ENCODE measurements at regions not wholly inside any gene's neighbourhood (a gene's known extent, or its start where the extent isn't known, plus 50 kb on each side); places are given as distances from the start of the nearest gene placed in this dataset.

- no peaks in the 10 kb centered on the region for H3K4me1 ChIP-seq (ENCODE audit: control insufficient read depth in 4 of 4, insufficient read depth in 4 of 4, low read length in 3 of 4)
- WGBS = 41% methylated on average over 2 of the region's 2 CpGs
- no peak overlapping the region for H3K9ac ChIP-seq (ENCODE audit: low read depth in 1 of 2, low read length in 2 of 2)
- peaks cover 0 to 14% (median 3%) of the 10 kb centered on the region in 4 donors for H3K27me3 ChIP-seq (ENCODE audit: control insufficient read depth in 4 of 4, insufficient read depth in 4 of 4, low read length in 3 of 4)
- H3K9me3 ChIP-seq (ENCODE audit: control insufficient read depth in 4 of 4, low read length in 3 of 4) = no peaks in the 10 kb centered on the region
- H3K27ac ChIP-seq (ENCODE audit: low read depth in 1 of 2, low read length in 2 of 2) = no peak overlapping the region
- DNase-seq (ENCODE audit: low spot score) = no peak
- no peaks in the 10 kb centered on the region for H3K36me3 ChIP-seq (ENCODE audit: control insufficient read depth in 4 of 4, insufficient read depth in 3 of 4, low read depth in 1 of 4, low read length in 3 of 4)
- no peak overlapping the region for H3K4me3 ChIP-seq (ENCODE audit: low read depth in 1 of 3, low read length in 3 of 3)
- TF ChIP-seq TAF1 (conservative IDR thresholded peaks at IDR 0.05) = no peak
- TF ChIP-seq, protein P1, sequence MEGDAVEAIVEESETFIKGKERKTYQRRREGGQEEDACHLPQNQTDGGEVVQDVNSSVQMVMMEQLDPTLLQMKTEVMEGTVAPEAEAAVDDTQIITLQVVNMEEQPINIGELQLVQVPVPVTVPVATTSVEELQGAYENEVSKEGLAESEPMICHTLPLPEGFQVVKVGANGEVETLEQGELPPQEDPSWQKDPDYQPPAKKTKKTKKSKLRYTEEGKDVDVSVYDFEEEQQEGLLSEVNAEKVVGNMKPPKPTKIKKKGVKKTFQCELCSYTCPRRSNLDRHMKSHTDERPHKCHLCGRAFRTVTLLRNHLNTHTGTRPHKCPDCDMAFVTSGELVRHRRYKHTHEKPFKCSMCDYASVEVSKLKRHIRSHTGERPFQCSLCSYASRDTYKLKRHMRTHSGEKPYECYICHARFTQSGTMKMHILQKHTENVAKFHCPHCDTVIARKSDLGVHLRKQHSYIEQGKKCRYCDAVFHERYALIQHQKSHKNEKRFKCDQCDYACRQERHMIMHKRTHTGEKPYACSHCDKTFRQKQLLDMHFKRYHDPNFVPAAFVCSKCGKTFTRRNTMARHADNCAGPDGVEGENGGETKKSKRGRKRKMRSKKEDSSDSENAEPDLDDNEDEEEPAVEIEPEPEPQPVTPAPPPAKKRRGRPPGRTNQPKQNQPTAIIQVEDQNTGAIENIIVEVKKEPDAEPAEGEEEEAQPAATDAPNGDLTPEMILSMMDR (IDR thresholded peaks at IDR 0.05; ENCODE audit: low read depth, low read length, missing input control) = no peak
- TF ChIP-seq HNF4A (conservative IDR thresholded peaks at IDR 0.05) = no peak
- no peak for TF ChIP-seq RXRA (IDR thresholded peaks at IDR 0.05)
- TF ChIP-seq HNF4G (IDR thresholded peaks at IDR 0.05) = no peak
- TF ChIP-seq YY1 (IDR thresholded peaks at IDR 0.05) = no peak
- TF ChIP-seq, protein P2, sequence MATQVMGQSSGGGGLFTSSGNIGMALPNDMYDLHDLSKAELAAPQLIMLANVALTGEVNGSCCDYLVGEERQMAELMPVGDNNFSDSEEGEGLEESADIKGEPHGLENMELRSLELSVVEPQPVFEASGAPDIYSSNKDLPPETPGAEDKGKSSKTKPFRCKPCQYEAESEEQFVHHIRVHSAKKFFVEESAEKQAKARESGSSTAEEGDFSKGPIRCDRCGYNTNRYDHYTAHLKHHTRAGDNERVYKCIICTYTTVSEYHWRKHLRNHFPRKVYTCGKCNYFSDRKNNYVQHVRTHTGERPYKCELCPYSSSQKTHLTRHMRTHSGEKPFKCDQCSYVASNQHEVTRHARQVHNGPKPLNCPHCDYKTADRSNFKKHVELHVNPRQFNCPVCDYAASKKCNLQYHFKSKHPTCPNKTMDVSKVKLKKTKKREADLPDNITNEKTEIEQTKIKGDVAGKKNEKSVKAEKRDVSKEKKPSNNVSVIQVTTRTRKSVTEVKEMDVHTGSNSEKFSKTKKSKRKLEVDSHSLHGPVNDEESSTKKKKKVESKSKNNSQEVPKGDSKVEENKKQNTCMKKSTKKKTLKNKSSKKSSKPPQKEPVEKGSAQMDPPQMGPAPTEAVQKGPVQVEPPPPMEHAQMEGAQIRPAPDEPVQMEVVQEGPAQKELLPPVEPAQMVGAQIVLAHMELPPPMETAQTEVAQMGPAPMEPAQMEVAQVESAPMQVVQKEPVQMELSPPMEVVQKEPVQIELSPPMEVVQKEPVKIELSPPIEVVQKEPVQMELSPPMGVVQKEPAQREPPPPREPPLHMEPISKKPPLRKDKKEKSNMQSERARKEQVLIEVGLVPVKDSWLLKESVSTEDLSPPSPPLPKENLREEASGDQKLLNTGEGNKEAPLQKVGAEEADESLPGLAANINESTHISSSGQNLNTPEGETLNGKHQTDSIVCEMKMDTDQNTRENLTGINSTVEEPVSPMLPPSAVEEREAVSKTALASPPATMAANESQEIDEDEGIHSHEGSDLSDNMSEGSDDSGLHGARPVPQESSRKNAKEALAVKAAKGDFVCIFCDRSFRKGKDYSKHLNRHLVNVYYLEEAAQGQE (IDR thresholded peaks at IDR 0.05) = no peak
- no peak for TF ChIP-seq FOXA1 (IDR thresholded peaks at IDR 0.05)
- TF ChIP-seq JUND (IDR thresholded peaks at IDR 0.05) = no peak
- no peak for TF ChIP-seq ZBTB33 (IDR thresholded peaks at IDR 0.05)
- TF ChIP-seq, protein P3, sequence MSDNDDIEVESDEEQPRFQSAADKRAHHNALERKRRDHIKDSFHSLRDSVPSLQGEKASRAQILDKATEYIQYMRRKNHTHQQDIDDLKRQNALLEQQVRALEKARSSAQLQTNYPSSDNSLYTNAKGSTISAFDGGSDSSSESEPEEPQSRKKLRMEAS (IDR thresholded peaks at IDR 0.05) = no peak
- no peak for TF ChIP-seq ATF3 (IDR thresholded peaks at IDR 0.05)
- TF ChIP-seq SP1 (IDR thresholded peaks at IDR 0.05) = no peak
- TF ChIP-seq NR2F2 (IDR thresholded peaks at IDR 0.05) = no peak
- no peak for TF ChIP-seq GABPA (IDR thresholded peaks at IDR 0.05 in 1 of 2, conservative IDR thresholded peaks at IDR 0.05 in 1 of 2)
- TF ChIP-seq RAD21 (IDR thresholded peaks at IDR 0.05) = no peak
- TF ChIP-seq EGR1 (IDR thresholded peaks at IDR 0.05; ENCODE audit: low read depth in 2 of 2) = no peak
- TF ChIP-seq FOXA2 (IDR thresholded peaks at IDR 0.05) = no peak
Observed at GRCh38 chr12:58341791-58342190, 400.4 kb downstream of the ATP23 start.

Data from liver (tissue), 8 donors.